Fibroblast of peridontal ligament (primary cell): ENCODE measurements at regions not wholly inside any gene's neighbourhood (a gene's known extent, or its start where the extent isn't known, plus 50 kb on each side); places are given as distances from the start of the nearest gene placed in this dataset.

Experiments used
- DNase-seq: peaks from one replicate; pipeline ENCODE4 v3.0.0-alpha.2; 2010; ENCODE audit errors: extremely low read depth

DNA sequence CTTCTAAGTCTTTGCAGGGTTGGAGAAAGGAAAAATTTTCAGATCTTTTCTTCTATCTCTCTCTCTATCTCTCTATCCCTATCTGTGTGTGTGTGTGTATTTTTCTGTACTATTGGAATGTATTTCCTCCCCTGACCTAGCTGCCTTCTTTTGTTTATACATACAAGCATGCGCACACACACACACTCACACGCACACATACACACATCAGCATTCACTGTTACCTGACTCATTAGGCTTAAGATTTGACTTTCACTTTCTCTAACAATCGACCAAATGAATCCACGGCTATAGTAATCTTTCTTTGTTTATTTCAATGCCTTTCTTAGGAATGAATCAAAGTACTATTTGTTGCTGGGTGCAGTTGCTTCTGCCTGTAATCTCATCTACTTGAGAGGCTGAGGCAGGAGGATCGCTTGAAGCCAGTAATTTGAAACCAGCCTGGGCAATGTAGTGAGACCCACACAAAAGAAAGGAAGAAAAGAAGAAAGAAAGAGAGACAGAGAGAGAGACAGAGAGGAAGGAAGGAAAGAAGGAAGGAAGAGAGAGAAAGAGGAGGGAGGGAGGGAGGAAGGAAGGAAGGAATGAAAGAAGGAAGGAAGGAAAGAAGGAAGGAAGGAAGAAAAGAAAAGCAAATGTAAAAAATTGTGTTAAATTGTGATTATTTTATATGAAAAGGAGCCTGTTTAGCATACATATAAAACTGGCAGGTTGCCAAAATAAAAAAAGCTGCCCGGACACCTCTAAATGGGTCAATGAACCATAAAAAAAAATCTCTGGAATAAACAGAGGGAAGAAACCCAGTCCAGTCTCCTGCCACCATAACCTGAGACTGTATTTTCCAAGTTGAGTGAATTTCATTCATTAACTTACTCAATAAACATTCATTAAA, 206.8 kb downstream of the ZNF326 start:
- peak; percentile 6 for DNase-seq

DNA sequence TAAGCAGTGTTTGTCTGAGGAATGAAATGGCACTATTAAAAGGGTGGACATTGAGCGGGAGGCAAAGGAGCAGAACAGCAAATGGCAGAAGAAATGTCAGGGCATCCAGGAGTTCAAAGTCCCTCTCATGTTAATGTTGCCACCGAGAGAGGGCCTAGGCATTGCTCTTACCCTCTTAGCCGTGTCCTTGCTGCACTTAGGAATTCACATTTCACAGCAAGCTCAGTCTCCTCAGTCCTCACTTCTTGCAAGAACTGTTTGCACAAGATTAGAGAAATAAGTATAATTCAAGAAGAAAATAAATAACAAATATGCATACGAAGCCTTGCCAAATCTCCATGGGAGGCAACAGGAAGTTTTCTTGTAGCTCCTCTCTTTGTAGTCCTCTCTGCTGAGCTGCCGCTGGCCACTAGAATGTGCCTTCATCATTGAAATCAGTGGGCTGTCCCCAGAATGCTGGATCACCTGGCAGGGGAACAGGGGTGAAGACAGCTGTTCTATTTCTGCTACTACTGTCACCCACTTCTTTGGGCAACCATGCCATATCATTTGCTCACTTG, 205.8 kb downstream of the ZNF326 start:
- DNase-seq, result no peak

DNA sequence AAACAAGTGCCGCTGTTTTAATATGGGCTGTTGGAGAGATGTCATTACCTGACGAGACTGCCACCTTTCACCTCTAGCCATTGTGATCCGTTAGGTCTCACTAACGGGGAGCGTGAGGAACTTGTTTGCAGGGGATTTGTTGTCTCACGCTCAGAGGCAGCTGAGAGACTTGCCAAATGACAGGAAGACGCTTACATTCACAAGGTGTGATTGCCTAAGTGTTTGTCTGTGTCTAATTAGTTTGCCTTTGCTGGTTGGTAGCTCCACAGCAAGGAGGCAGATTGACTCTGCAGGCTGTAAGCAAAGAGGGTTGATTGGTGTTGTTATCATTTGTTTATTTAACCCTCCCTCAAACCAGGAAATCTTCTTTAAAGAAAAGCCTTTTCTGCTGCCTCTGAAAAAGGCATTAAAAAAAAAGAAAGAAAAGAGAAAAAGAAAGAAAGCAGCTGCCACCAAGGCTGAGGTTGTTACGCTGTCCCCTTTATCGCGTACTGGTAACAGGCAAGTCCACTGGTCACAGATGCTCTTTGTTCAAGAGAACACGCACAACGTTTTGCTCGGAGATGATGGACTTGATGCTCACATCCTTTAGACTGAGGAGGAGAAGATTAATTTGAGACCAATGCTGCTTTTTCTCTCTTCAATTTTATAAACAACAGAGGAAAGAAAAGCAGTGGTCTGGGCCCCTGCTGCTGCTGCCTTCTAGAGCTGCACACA, 203.9 kb downstream of the ZNF326 start:
- no peak for DNase-seq

DNA sequence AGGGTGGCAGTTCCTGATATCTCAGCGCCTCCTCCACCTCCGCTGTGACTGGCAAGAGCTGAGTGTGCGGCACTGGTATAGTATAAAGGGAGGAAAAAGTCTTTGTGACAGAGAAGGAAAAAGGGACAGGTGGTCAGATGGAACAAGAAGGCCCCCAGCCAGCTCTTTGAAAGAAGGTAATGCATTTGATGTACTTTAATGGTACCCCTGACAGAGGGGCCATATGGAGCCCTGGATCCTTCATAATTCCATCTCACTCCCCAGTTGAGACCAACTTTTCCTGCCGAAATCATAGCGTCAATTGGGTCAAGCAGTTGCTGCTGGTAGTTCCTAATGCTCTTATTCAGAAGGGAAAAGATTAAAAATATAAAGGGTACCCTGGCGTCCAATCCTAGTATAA, 198.2 kb downstream of the ZNF326 start:
- DNase-seq, result no peak

DNA sequence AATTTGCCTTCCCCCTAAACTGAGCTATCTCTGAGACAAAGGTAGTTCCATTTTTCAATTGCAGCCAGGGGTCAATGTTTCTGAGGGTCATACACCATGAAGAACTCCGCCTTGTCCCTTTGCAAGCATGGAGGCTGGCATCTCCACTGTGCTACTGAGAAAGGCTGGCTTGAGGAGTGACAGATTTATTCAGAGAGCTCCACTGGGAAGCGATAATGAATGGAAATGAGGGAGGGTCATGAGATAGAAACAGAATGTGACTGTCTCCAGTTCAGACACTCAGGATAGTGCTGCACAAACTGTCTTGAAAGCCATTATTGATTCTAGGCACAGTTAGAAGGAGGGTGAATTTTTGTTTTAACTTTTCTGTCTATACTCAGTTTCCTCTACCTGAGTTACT, 197.5 kb downstream of the ZNF326 start:
- no peak for DNase-seq

DNA sequence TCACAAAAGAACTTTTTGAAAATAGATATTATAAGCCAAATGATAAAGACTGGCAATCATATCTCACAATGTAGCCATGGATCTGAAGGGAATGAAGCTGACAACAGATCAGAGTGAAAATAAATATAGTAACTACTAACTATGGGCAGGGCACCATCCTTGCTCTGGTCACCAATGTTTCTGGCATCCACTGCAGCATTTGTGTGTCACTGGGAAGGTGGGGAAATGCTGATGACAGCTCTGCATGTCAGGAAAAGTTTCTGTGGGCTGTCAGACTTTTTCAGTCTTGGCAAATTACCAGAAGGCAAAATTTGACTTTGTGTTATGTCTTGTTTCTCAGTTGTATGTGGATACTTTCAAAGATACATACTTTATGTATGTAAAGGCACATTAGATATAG, 195.6 kb downstream of the ZNF326 start:
- no peak for DNase-seq

DNA sequence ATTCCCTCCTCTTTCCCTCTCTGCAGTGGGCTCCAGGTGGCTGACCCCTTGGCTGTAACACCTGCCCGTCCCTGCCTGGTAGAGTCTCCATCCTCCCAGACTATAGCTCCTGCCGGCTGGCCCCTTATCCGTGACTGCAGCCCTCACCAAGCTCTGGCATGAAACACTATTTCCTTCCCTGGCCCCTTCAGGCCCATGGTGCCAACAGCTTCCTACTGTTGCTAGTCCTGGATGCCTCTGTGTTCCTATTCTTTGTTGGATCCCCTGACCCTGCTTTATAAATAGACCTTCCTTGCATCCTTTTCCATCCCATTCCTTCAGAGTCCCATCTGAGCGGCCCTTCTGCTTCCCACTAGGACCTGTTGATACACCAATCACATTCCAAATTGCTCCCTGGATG, 195.0 kb downstream of the ZNF326 start:
- DNase-seq, result no peak

DNA sequence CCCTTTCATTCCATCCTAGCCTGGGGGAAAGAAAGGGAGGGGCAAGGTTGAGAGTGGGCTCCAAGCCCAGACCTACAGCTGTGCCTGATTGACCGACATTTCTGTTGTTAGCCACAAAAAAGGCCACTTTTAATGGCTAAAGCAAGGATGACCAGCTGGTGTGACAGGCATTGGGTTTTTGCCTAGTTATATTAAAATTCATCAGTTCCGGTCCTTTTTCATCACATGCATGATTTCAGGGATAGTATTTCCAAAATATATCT, 192.3 kb downstream of the ZNF326 start:
- DNase-seq, result no peak

DNA sequence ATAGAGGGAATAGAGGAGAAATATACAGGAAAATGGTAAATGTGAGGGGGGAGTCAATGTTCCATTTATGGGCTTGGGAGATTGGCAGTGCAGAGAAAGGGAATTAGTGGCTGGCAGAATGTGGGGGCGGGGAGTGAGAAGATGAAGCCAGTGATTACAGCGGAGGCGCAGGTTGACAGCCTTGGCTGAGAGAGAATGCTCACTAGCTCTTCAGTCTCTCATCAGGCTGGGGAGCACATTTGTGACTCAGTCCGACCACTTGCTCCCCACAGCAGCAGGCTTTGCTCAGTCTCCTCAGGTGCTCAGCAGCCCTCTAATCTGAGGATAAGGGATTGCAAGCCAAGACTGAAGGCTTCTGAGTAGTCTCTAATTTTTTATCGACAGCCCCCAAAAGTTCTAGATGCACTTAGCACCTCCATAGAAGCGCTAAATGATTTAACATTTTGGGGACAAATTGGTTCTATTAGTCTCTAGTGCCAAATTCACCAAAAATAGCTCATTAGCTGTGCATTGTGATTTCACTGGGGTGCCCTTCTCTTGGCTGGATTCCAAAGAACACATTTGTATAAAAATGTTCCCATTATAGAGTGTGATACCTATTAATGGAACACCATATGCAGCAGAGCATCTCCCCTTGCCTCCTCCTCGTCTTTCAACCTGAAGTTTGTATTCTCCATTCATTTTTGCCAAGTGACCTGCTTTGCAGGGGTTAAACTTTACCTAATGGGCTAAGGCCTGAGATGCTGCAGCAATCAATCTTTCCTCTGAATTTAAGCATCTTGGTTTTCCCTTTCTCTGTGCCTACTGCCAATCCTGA, 191.8 kb downstream of the ZNF326 start:
- DNase-seq, result no peak

DNA sequence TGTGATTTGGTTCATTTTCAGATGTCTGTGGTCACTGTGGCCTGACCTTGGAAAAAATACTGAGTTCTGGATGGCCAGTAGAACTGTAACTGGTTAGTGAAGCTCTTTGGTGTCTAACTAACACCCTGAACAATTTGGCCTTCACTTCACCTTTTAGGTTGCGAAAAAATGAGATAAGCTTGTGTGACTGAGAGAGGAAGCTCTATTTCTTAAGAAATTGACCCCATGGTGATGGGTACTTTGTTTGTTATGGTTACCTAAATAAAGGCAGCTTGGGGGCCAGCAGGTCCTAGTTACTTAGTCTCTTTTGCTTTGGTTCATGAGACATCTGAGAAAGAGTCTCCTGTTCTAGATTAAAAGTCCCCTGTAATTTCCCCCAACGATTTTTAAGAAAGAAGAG, 181.6 kb downstream of the ZNF326 start:
- no peak for DNase-seq

DNA sequence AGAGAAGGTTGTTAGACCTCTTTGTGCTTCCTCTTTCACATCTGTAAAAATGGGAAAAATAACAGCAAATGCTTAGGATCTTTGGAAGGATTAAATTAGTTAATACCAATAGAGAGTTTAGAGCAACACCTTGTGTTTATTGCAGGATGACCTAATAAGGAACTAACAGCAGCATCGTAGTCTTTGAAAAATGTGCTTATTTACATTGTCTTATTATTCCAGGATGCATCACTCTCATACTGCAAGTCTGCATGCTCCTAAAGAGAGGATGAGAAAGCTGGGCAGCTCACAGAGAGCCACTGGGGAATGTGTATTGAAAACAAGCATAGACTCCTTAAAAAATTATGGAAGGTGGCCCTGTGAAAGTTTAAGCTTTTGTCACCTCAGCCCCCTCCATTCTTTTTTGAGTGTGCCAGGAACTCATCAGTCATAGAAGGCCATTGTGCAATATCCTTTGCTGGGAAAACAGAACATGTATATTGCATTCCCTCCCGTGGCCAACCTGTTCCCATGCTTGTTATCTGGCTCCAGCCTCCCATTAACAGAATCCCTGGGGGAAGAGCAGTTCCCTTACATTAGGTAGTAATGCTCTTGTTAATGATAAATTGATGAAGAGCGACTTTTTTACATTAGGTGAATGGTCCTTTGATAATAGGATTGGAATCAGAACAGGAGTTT, 180.7 kb downstream of the ZNF326 start:
- DNase-seq, result no peak

DNA sequence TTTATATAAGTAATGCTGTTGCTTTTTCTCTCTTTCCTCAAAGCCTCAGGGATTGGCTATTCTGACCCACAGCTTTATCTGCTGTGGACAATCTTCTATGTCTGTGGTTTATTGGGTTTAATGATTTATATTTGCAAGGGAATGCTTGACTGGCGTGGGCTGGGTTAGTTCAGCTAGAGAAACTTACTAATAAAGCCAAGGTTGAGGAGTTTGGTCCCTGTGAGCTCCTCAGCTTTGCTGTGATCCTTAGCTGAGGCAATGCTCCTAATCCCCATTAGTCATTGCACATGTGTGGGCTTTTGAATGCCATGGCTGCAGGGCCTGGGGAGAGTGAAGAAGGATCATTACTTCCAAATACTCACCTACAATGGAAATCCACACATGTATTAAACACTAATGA, 179.3 kb downstream of the ZNF326 start:
- DNase-seq, result no peak

DNA sequence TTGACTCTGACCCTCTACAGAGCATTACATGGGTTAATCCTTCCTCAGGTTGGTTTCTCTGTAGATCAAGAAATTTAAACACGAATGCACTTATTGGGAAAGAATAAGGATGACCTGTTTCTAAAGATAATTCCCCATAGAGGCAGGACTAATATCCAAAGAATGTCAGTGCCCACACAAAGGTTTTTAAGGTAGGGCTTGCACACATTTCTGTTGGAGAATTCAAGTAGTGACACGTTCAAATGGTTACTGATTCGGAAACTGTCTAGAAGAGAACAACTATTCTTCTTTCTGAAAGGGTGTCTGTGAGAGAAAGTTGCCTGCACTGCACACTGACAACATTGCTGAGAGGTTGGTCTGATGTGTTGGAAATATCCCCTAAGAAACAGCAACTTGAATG, 167.3 kb downstream of the ZNF326 start:
- DNase-seq, result no peak

DNA sequence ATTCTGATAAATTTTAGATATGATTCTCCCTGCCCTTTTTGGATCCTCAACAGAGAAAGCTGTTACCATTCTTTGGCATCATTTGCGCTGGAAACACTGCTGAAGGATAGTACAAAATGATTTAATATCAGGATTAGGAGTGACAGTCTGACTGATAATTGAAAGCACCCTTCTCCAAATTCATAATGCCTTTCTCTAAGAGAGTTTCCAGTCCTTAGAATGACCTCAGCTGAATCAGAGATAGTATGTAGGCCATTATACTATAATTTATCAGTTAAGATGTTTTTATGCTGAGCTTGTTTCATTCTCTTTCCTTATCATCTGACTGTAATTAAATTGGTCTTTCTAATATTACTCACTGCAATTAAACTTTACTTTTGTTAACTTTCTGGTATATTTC, 166.7 kb downstream of the ZNF326 start:
- DNase-seq, result no peak

DNA sequence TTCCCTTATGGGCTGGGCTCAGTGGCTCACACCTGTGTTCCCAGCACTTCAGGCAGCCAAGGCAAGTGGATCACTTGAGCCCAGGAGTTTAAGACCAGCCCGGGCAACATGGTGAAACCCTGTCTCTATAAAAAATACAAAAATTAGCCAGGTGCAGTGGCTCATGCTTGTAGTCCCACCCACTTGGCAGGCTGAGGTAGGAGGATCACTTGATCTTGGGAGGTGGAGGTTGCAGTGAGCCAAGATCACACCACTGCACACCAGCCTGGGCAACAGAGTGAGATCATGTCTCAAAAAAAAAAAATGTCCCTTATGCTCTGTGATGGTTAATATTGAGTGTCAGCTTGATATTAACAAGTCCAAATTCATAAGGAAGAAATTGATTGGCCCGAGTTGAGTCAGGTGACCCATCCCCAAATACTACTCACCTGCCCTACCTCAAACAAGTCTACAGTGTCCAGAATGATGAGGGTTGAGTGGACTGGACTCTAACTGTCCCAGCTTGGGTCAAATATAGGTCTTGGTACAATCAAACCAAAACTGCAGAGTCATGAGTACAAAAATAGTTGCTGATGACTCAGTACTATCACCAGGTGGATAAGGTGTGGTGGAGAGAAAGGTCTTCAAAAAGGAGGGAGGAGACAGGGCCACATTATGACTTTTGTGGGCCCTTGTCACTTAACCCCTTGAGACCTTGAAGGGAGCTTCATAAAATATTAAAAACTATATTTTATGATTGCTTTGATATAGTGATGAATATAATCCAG, 161.0 kb downstream of the ZNF326 start:
- DNase-seq, result no peak

DNA sequence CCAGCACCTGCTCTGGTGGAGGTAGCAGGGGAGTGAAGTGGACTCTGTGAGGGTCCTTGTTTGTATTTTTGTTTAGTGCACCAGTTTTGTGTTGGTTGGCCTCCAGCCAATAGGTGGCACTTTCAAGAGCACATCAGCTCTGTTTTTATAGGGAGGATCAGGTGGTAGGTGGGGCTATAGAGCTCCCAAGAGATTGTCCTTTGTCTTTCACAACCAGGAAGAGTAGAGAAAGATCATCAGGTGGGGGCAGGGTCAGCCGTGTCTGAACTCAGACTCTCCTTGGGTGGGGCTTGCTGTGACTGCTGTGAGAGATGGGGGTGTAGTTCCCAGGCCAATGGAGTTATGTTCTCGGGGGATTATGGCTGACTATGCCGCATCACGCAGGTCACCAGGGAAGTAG, 159.8 kb downstream of the ZNF326 start:
- no peak for DNase-seq

DNA sequence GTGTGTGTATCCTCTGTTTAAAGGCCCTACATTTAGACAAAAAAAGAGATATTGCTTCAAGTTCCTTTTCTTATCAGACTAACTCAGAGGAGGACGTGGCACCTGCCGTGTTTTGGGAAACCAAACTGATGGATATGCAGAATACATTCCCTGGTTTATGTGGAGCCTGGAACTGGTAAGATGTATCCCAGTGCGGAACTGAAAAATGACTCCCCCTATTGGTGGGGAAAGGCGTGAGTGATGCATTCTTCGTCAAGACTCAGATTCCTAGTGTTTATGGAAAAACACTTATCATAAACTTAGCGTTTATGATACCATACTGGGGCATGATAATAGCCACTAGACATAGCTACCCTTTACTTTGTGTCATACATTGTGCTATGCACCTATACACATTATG, 154.2 kb downstream of the ZNF326 start:
- DNase-seq, result no peak

DNA sequence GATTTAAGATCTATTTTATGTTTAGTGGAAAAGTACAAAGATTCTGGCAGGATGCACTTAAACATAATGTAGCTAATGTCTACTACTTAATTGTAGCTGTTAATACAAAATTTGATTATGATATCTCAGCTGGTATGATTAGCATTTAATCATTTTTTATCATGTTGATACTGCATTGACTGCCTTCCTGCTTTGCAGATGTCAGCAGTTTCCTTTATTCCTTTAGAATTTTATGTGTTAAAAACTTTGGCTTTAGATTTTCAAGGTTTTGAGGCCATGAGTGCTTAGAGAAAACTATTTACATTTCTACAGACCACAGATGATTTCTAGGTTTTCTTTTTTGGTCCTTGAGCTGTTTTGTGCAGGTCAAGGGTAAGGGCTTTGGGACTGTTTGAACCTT, 152.2 kb downstream of the ZNF326 start:
- no peak for DNase-seq

DNA sequence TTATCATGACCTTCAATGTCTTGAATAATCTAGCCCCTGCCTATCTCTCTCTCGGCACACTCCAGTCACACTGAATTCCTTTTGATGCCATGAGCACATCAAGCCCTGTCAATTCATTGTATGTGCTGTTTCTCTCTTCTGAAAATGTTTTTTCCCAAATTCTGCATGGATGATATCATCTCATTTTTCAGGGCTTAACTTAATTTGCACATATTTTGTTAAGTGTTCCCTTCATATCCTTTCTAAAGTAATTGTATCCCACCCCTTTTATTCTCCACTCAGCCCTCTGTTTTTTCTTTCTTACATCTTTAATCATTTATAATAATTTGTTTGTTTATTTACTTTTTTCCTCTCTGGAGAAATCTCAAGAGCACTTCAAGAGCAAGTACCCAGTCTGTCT, 149.9 kb downstream of the ZNF326 start:
- DNase-seq, result no peak

DNA sequence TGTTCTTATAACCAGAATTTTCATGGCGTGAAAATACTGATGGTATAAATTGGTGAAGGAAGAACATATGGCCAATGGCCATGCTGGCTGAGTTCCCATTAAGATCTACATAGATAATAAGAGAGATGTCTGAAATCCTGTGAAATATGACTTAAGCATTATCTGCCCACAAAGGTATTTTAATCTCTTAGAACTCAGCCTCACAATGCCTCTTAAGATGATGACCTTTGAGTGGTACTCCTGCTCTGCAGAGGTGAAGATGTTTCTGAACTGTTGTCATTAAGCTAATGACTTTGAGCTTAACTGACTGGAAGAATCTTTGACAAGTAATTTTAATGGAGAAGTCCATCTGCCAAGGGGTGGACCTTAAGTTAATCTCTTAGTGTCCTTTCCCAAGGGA, 148.7 kb downstream of the ZNF326 start:
- DNase-seq, result no peak

DNA sequence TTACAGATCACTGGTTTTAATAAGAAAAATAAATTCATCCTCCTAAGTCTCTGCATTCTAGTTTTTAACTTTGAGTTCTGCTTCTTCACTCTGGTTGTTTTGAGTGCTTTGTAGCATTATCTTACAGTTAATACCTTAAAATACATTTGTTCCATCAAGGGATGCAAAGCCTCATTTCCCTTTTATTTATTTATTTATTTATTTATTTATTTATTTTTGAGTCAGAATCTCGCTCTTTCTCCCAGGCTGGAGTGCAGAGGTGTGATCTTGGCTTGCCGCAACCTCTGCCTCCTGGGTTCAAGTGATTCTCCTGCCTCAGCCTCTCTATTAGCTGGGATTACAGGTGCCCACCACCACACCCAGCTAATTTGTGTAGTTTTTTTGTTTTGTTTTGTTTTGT, 147.8 kb downstream of the ZNF326 start:
- DNase-seq, result no peak
